ENCODE measurements at regions not wholly inside any gene's neighbourhood (a gene's known extent, or its start where the extent isn't known, plus 50 kb on each side); places are given as distances from the start of the nearest gene placed in this dataset.

- TF ChIP-seq EZH2 (optimal IDR thresholded peaks at IDR 0.05; ENCODE audit: low read depth, low read length) (no peak), CTCF (IDR thresholded peaks at IDR 0.05; ENCODE audit: low read length) (no peak), EZH2phosphoT487 (IDR thresholded peaks at IDR 0.05; ENCODE audit: low read length) (no peak)
Measured at GRCh38 chr12:91249518-91250272, 67.1 kb upstream of the DCN start.
